Activated T-cell treated with anti-CD3 and anti-CD28 coated beads, Interleukin-2, amount 50 U/mL, for 24 hours (primary cell): ENCODE measurements at regions not wholly inside any gene's neighbourhood (a gene's known extent, or its start where the extent isn't known, plus 50 kb on each side); places are given as distances from the start of the nearest gene placed in this dataset.
"Not testable (repeated sequence)": the region's sequence is repeated elsewhere in the genome, so short reads cannot be mapped to it uniquely, and the experiment has no call there.

Source experiments
- DNase-seq: peaks from one replicate; pipeline ENCODE4 v3.0.0-alpha.2; 2020
- H3K27ac Mint-ChIP-seq: 2 replicates; pipeline ENCODE4 v1.8.0; 2020; ENCODE audit warnings: mild to moderate bottlenecking, mixed read lengths
- H3K27me3 Mint-ChIP-seq: 2 replicates; pipeline ENCODE4 v1.8.0; 2020; ENCODE audit warnings: mixed read lengths
- H3K36me3 Mint-ChIP-seq: 2 replicates; pipeline ENCODE4 v1.8.0; 2020; ENCODE audit warnings: low read depth, mixed read lengths
- H3K4me1 Mint-ChIP-seq: 2 replicates; pipeline ENCODE4 v1.8.0; 2020; ENCODE audit warnings: low read depth, mixed read lengths
- H3K4me3 Mint-ChIP-seq: 2 replicates; pipeline ENCODE4 v1.8.0; 2020; ENCODE audit warnings: mild to moderate bottlenecking, moderate library complexity, mixed read lengths
- H3K9me3 Mint-ChIP-seq: 2 replicates; pipeline ENCODE4 v1.8.0; 2020; ENCODE audit warnings: mixed read lengths

GRCh38 chr21:15650735-15651134 is 79.0 kb upstream of the USP25 start:
- Mint-ChIP-seq H3K4me1 (no peaks in the 10 kb centered on the region), H3K27ac (no peak overlapping the region), H3K4me3 (no peak overlapping the region), H3K27me3 (peaks cover 5% of the 10 kb centered on the region), H3K9me3 (no peaks in the 10 kb centered on the region), H3K36me3 (no peaks in the 10 kb centered on the region)
- no peak for DNase-seq

- Mint-ChIP-seq H3K27ac (no peak overlapping the region), H3K27me3 (peaks cover 5% of the 10 kb centered on the region), H3K9me3 (no peaks in the 10 kb centered on the region), H3K4me1 (no peaks in the 10 kb centered on the region), H3K36me3 (no peaks in the 10 kb centered on the region), H3K4me3 (no peak overlapping the region)
- DNase-seq, result no peak
Observed at GRCh38 chr21:15651172-15651571, 78.6 kb upstream of the USP25 start.

DNA sequence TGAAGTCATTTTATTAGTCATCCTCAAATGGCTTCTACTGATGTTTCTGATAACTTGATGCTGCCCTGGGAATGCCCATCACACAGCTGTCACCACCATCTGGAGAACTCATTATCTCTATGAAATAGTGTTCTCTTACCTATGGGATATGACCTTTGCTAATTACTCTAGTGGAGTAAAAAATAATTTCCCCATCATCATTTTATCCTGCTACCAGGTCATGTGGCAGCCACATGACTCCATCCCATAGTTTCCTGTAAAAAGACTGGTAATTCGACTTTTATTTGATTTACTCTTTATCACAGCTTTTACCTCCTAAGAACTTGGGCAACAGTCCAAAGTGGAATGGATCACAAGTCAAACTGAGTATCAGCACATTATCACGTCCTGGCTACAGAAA is 76.1 kb upstream of the USP25 start:
- no peak overlapping the region for H3K4me3 Mint-ChIP-seq

GRCh38 chr21:15654171-15654570 is 75.6 kb upstream of the USP25 start:
- DNase-seq, result no peak
- no peak overlapping the region for H3K27ac Mint-ChIP-seq
- no peak overlapping the region for H3K4me3 Mint-ChIP-seq
- H3K9me3 Mint-ChIP-seq, result no peaks in the 10 kb centered on the region
- peaks cover 5% of the 10 kb centered on the region for H3K27me3 Mint-ChIP-seq
- no peaks in the 10 kb centered on the region for H3K4me1 Mint-ChIP-seq
- no peaks in the 10 kb centered on the region for H3K36me3 Mint-ChIP-seq

More for the DNA sequence above, 76.1 kb upstream of the USP25 start:
- H3K36me3 Mint-ChIP-seq, result no peaks in the 10 kb centered on the region
- H3K9me3 Mint-ChIP-seq, result no peaks in the 10 kb centered on the region
- no peak overlapping the region for H3K27ac Mint-ChIP-seq
- H3K27me3 Mint-ChIP-seq, result peaks cover 5% of the 10 kb centered on the region
- no peak for DNase-seq
- no peaks in the 10 kb centered on the region for H3K4me1 Mint-ChIP-seq

GRCh38 chr21:15659753-15660422 is 69.9 kb upstream of the USP25 start:
- Mint-ChIP-seq H3K27ac (no peak overlapping the region), H3K4me1 (no peaks in the 10 kb centered on the region), H3K4me3 (no peak overlapping the region), H3K27me3 (peaks cover under 1% of the 10 kb centered on the region), H3K9me3 (no peaks in the 10 kb centered on the region), H3K36me3 (no peaks in the 10 kb centered on the region)
- no peak for DNase-seq

DNA sequence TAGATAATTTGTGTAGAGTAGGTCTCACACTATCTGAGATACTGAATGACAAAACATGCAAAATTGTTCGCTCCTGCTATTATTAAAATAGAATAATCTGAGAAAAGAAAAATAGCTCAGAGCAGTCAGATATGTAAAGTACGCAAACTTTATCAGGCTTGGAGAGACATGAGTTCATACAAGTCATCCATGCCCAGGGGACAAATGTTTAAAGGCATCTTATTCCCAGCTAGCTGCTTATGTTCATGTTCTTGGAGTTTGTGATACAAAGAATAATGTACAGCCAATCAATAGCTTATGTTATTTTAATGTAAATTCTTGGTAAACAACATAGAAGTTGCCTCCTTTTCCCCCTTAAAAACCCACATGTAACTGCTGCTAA is 69.4 kb upstream of the USP25 start:
- no peak for DNase-seq
- H3K4me3 Mint-ChIP-seq, result no peak overlapping the region

GRCh38 chr21:15667010-15667409 is 62.8 kb upstream of the USP25 start:
- Mint-ChIP-seq H3K4me3 (no peak overlapping the region), H3K4me1 (no peaks in the 10 kb centered on the region), H3K27me3 (no peaks in the 10 kb centered on the region), H3K27ac (no peak overlapping the region), H3K9me3 (no peaks in the 10 kb centered on the region), H3K36me3 (no peaks in the 10 kb centered on the region)
- no peak for DNase-seq

More for the DNA sequence above, 69.4 kb upstream of the USP25 start:
- Mint-ChIP-seq H3K27ac (no peak overlapping the region), H3K27me3 (no peaks in the 10 kb centered on the region), H3K9me3 (no peaks in the 10 kb centered on the region), H3K4me1 (no peaks in the 10 kb centered on the region), H3K36me3 (no peaks in the 10 kb centered on the region)

DNA sequence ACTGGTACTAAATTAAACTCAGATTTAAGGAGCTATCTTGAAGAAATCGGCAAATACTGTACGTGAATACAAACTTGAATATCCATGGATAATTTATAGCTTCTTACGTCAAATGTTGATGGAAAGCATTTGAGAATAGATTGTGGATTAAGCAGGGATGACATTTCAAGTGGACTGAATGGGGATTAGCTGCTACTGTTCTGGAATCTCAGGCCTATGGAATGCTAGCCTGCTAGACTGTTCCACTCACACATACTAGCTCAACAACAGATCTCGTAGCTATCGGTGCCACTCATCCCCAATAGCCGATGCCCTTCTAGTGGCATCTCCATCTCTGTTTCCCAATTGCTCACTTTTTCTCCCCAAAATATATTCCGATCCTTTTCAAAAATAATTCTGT is 62.0 kb upstream of the USP25 start:
- no peak for DNase-seq
- no peaks in the 10 kb centered on the region for H3K9me3 Mint-ChIP-seq
- H3K36me3 Mint-ChIP-seq, result no peaks in the 10 kb centered on the region

GRCh38 chr21:15669247-15669646 is 60.5 kb upstream of the USP25 start:
- no peaks in the 10 kb centered on the region for H3K4me1 Mint-ChIP-seq
- DNase-seq, result no peak
- H3K27me3 Mint-ChIP-seq, result no peaks in the 10 kb centered on the region
- no peak overlapping the region for H3K27ac Mint-ChIP-seq
- H3K9me3 Mint-ChIP-seq, result no peaks in the 10 kb centered on the region
- no peaks in the 10 kb centered on the region for H3K36me3 Mint-ChIP-seq
- no peak overlapping the region for H3K4me3 Mint-ChIP-seq

More for the DNA sequence above, 62.0 kb upstream of the USP25 start:
- Mint-ChIP-seq H3K27me3 (no peaks in the 10 kb centered on the region), H3K4me1 (no peaks in the 10 kb centered on the region), H3K27ac (no peak overlapping the region), H3K4me3 (no peak overlapping the region)

GRCh38 chr21:15671188-15671587 is 58.6 kb upstream of the USP25 start:
- no peaks in the 10 kb centered on the region for H3K4me1 Mint-ChIP-seq
- H3K27me3 Mint-ChIP-seq, result no peaks in the 10 kb centered on the region
- no peaks in the 10 kb centered on the region for H3K36me3 Mint-ChIP-seq
- H3K27ac Mint-ChIP-seq, result no peak overlapping the region
- no peaks in the 10 kb centered on the region for H3K9me3 Mint-ChIP-seq
- no peak for DNase-seq
- no peak overlapping the region for H3K4me3 Mint-ChIP-seq

GRCh38 chr21:15672578-15672977 is 57.2 kb upstream of the USP25 start:
- H3K27ac Mint-ChIP-seq, DNase-seq, H3K9me3 Mint-ChIP-seq, H3K36me3 Mint-ChIP-seq, H3K27me3 Mint-ChIP-seq, H3K4me3 Mint-ChIP-seq, H3K4me1 Mint-ChIP-seq: not testable (repeated sequence)

- H3K4me1 Mint-ChIP-seq, result no peaks in the 10 kb centered on the region
- peaks cover 3% of the 10 kb centered on the region for H3K27me3 Mint-ChIP-seq
- no peaks in the 10 kb centered on the region for H3K9me3 Mint-ChIP-seq
- no peak overlapping the region for H3K4me3 Mint-ChIP-seq
- H3K27ac Mint-ChIP-seq, result no peak overlapping the region
- no peak for DNase-seq
- H3K36me3 Mint-ChIP-seq, result no peaks in the 10 kb centered on the region
Observed at GRCh38 chr21:15676935-15677334, 52.8 kb upstream of the USP25 start.

GRCh38 chr21:15679630-15680029 is 50.2 kb upstream of the USP25 start:
- H3K36me3 Mint-ChIP-seq, result no peaks in the 10 kb centered on the region

More at GRCh38 chr21:15679630-15680029, 50.2 kb upstream of the USP25 start:
- DNase-seq, result no peak
- H3K9me3 Mint-ChIP-seq, result no peaks in the 10 kb centered on the region
- H3K4me3 Mint-ChIP-seq, result no peak overlapping the region
- H3K27me3 Mint-ChIP-seq, result peaks cover 3% of the 10 kb centered on the region
- H3K4me1 Mint-ChIP-seq, result peaks cover 7% of the 10 kb centered on the region
- no peak overlapping the region for H3K27ac Mint-ChIP-seq
